ENCODE measurements at regions not wholly inside any gene's neighbourhood (a gene's known extent, or its start where the extent isn't known, plus 50 kb on each side); places are given as distances from the start of the nearest gene placed in this dataset.

- DNase-seq, result peak in 1 of 2 experiments; percentile 45
These were observed 51.1 kb upstream of the KLHDC7A start for GRCh38 chr1:18429654-18430053.

All from NCI-H526 (cell line).